ENCODE measurements at regions not wholly inside any gene's neighbourhood (a gene's known extent, or its start where the extent isn't known, plus 50 kb on each side); places are given as distances from the start of the nearest gene placed in this dataset.

GRCh38 chr11:11074686-11075335 is 217.0 kb upstream of the ZBED5 start:
- TF ChIP-seq REST (IDR thresholded peaks at IDR 0.05; ENCODE audit: low read depth): no peak
- TF ChIP-seq CREB1 (IDR thresholded peaks at IDR 0.05; ENCODE audit: low read depth): no peak
- no peak for TF ChIP-seq FOXM1 (IDR thresholded peaks at IDR 0.05; ENCODE audit: borderline replicate concordance, low read depth)
- TF ChIP-seq TCF12 (IDR thresholded peaks at IDR 0.05; ENCODE audit: low read depth): no peak
- no peak for TF ChIP-seq TEAD4 (IDR thresholded peaks at IDR 0.05)
- TF ChIP-seq ZBTB7A (IDR thresholded peaks at IDR 0.05; ENCODE audit: low read depth): no peak
- TF ChIP-seq USF1 (IDR thresholded peaks at IDR 0.05): no peak
- no peak for TF ChIP-seq TAF1 (IDR thresholded peaks at IDR 0.05; ENCODE audit: low read depth)
- no peak for TF ChIP-seq MAX (IDR thresholded peaks at IDR 0.05)
- TF ChIP-seq EP300 (IDR thresholded peaks at IDR 0.05; ENCODE audit: borderline replicate concordance): no peak
- no peak for TF ChIP-seq YY1 (IDR thresholded peaks at IDR 0.05; ENCODE audit: low read depth)
- no peak for TF ChIP-seq EGR1 (IDR thresholded peaks at IDR 0.05)
- TF ChIP-seq NFIC (IDR thresholded peaks at IDR 0.05): no peak
- TF ChIP-seq RAD21 (IDR thresholded peaks at IDR 0.05; ENCODE audit: low read depth): no peak
- no peak for TF ChIP-seq CEBPB (IDR thresholded peaks at IDR 0.05)

- TF ChIP-seq USF1 (IDR thresholded peaks at IDR 0.05): no peak
- no peak for TF ChIP-seq CEBPB (IDR thresholded peaks at IDR 0.05)
- no peak for TF ChIP-seq TCF12 (IDR thresholded peaks at IDR 0.05; ENCODE audit: low read depth)
- no peak for TF ChIP-seq YY1 (IDR thresholded peaks at IDR 0.05; ENCODE audit: low read depth)
- TF ChIP-seq RAD21 (IDR thresholded peaks at IDR 0.05; ENCODE audit: low read depth): no peak
- TF ChIP-seq REST (IDR thresholded peaks at IDR 0.05; ENCODE audit: low read depth): no peak
- no peak for TF ChIP-seq TAF1 (IDR thresholded peaks at IDR 0.05; ENCODE audit: low read depth)
- no peak for TF ChIP-seq EGR1 (IDR thresholded peaks at IDR 0.05)
- TF ChIP-seq TEAD4 (IDR thresholded peaks at IDR 0.05): no peak
- TF ChIP-seq NFIC (IDR thresholded peaks at IDR 0.05): no peak
- no peak for TF ChIP-seq EP300 (IDR thresholded peaks at IDR 0.05; ENCODE audit: borderline replicate concordance)
- no peak for TF ChIP-seq ZBTB7A (IDR thresholded peaks at IDR 0.05; ENCODE audit: low read depth)
- TF ChIP-seq FOXM1 (IDR thresholded peaks at IDR 0.05; ENCODE audit: borderline replicate concordance, low read depth): no peak
Observed at GRCh38 chr11:11073996-11074395, 216.1 kb upstream of the ZBED5 start.

- TF ChIP-seq NFIC (IDR thresholded peaks at IDR 0.05) (no peak), TAF1 (IDR thresholded peaks at IDR 0.05; ENCODE audit: low read depth) (no peak), EP300 (IDR thresholded peaks at IDR 0.05; ENCODE audit: borderline replicate concordance) (no peak), EGR1 (IDR thresholded peaks at IDR 0.05) (no peak), MAX (IDR thresholded peaks at IDR 0.05) (no peak), ZBTB7A (IDR thresholded peaks at IDR 0.05; ENCODE audit: low read depth) (no peak), CREB1 (IDR thresholded peaks at IDR 0.05; ENCODE audit: low read depth) (no peak), REST (IDR thresholded peaks at IDR 0.05; ENCODE audit: low read depth) (no peak), CEBPB (IDR thresholded peaks at IDR 0.05) (no peak), FOXM1 (IDR thresholded peaks at IDR 0.05; ENCODE audit: borderline replicate concordance, low read depth) (no peak), TEAD4 (IDR thresholded peaks at IDR 0.05) (no peak)
Observed at GRCh38 chr11:11072067-11072466, 214.2 kb upstream of the ZBED5 start.

GRCh38 chr11:11071486-11071885 is 213.6 kb upstream of the ZBED5 start:
- TF ChIP-seq TEAD4 (IDR thresholded peaks at IDR 0.05) (no peak), MAX (IDR thresholded peaks at IDR 0.05) (no peak), TAF1 (IDR thresholded peaks at IDR 0.05; ENCODE audit: low read depth) (no peak), REST (IDR thresholded peaks at IDR 0.05; ENCODE audit: low read depth) (no peak), FOXM1 (IDR thresholded peaks at IDR 0.05; ENCODE audit: borderline replicate concordance, low read depth) (no peak), EP300 (IDR thresholded peaks at IDR 0.05; ENCODE audit: borderline replicate concordance) (no peak), TCF12 (IDR thresholded peaks at IDR 0.05; ENCODE audit: low read depth) (no peak), RAD21 (IDR thresholded peaks at IDR 0.05; ENCODE audit: low read depth) (no peak), NFIC (IDR thresholded peaks at IDR 0.05) (no peak), CEBPB (IDR thresholded peaks at IDR 0.05) (no peak), CREB1 (IDR thresholded peaks at IDR 0.05; ENCODE audit: low read depth) (no peak), USF1 (IDR thresholded peaks at IDR 0.05) (no peak), EGR1 (IDR thresholded peaks at IDR 0.05) (no peak), ZBTB7A (IDR thresholded peaks at IDR 0.05; ENCODE audit: low read depth) (no peak), YY1 (IDR thresholded peaks at IDR 0.05; ENCODE audit: low read depth) (no peak)

Measured in Ishikawa (cell line).